Kidney epithelial cell (primary cell): ENCODE measurements at regions not wholly inside any gene's neighbourhood (a gene's known extent, or its start where the extent isn't known, plus 50 kb on each side); places are given as distances from the start of the nearest gene placed in this dataset.

Experiments
- DNase-seq: peaks from one replicate; pipeline ENCODE4 v3.0.0-alpha.2; 2010; ENCODE audit warnings: low read depth
- H3K27me3 ChIP-seq: 2 replicates; pipeline ENCODE4 v1.6.0; 2011; ENCODE audit warnings: low read length; ENCODE audit not compliant: control insufficient read depth, insufficient read depth
- H3K36me3 ChIP-seq: 2 replicates; pipeline ENCODE4 v1.5.1; 2011; ENCODE audit warnings: low read length; ENCODE audit not compliant: control insufficient read depth, insufficient read depth
- H3K4me3 ChIP-seq: 2 replicates; pipeline ENCODE4 v1.5.1; 2011; ENCODE audit warnings: low read depth, mild to moderate bottlenecking, control low read depth, low read length
- TF ChIP-seq, protein P1 (sequence below): IDR thresholded peaks from 2 replicates; pipeline ENCODE4 v1.5.1; 2011; ENCODE audit warnings: mild to moderate bottlenecking, moderate library complexity, low read length, control low read depth, inconsistent platforms; ENCODE audit not compliant: insufficient read depth, poor library complexity, severe bottlenecking

GRCh38 chr19:28504139-28504538 lies 708.8 kb downstream of the UQCRFS1 start:
- no peak for DNase-seq
- TF ChIP-seq, protein P1, sequence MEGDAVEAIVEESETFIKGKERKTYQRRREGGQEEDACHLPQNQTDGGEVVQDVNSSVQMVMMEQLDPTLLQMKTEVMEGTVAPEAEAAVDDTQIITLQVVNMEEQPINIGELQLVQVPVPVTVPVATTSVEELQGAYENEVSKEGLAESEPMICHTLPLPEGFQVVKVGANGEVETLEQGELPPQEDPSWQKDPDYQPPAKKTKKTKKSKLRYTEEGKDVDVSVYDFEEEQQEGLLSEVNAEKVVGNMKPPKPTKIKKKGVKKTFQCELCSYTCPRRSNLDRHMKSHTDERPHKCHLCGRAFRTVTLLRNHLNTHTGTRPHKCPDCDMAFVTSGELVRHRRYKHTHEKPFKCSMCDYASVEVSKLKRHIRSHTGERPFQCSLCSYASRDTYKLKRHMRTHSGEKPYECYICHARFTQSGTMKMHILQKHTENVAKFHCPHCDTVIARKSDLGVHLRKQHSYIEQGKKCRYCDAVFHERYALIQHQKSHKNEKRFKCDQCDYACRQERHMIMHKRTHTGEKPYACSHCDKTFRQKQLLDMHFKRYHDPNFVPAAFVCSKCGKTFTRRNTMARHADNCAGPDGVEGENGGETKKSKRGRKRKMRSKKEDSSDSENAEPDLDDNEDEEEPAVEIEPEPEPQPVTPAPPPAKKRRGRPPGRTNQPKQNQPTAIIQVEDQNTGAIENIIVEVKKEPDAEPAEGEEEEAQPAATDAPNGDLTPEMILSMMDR: no peak
- no peaks in the 10 kb centered on the region for H3K36me3 ChIP-seq
- H3K4me3 ChIP-seq: no peak overlapping the region
- H3K27me3 ChIP-seq: no peaks in the 10 kb centered on the region

DNA sequence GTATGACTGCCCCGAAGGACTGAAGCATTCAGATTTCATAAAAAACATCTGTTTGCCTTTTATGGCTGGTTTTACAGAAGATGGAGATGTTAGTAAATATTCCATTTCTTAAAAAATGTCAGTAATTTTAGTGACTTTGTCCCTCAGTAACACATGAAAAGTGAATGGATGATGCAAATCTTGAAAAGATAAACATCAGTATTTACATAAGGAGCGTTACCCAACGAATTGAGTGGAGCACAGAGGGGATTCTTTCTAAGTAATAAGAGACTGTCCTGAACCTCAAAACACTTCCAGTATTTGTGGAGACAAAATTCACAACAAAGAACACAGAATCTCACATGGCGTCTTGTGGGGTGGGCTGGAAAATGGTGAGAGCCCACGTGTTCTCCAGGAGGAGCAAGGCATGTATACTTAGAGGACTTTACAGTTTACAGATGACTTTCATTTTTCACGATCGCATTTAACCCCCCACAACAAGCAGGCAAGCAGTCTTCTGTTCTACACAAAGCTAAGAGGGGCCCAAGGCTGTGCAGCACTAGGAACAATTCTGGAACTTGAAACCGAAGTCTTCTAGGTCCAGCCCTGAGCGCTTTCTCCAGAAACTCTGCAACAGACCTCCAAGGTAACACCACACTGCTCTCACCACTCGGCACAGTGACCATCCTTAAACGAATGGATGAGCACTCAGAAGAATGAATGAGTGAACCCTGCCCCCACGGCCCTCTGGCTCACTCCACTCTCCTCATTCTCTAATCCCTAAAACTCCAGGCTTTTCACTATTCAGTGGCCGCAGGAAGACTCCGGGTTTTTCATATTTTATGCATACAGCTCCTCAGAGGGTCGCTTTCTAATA lies 709.8 kb downstream of the UQCRFS1 start:
- no peak overlapping the region for H3K4me3 ChIP-seq
- H3K27me3 ChIP-seq: no peaks in the 10 kb centered on the region
- TF ChIP-seq, protein P1: no peak
- H3K36me3 ChIP-seq: no peaks in the 10 kb centered on the region
- no peak for DNase-seq

- TF ChIP-seq, protein P1: no peak
- H3K4me3 ChIP-seq: no peak overlapping the region
- no peaks in the 10 kb centered on the region for H3K27me3 ChIP-seq
- H3K36me3 ChIP-seq: no peaks in the 10 kb centered on the region
- no peak for DNase-seq
Measured at GRCh38 chr19:28501976-28502375, 711.0 kb downstream of the UQCRFS1 start.

- TF ChIP-seq, protein P1: no peak
- Histone ChIP-seq H3K36me3 (no peaks in the 10 kb centered on the region), H3K4me3 (no peak overlapping the region), H3K27me3 (no peaks in the 10 kb centered on the region)
- no peak for DNase-seq
Measured at GRCh38 chr19:28500982-28501630, 711.8 kb downstream of the UQCRFS1 start.

DNA sequence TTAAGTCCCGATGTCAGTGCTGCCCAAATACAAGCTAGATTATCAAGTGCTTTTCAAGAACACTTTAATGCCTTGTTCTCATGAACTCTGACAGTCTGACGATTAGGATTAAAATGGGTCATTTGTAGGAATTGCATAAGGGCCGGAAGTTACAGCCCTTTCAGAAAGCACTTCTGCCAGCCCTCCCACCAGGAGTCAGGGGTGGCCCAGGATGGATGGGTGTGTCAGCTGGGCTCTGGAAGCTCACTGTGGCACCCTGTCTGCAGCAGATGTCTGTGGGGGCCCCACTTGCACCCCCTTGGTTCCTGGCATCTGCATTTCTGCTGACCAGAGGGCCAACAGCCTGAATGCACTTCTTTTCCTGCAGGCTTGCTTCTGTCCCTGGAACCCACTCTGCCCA lies 712.7 kb downstream of the UQCRFS1 start:
- TF ChIP-seq, protein P1: no peak
- H3K4me3 ChIP-seq: no peak overlapping the region

More for the DNA sequence above, 712.7 kb downstream of the UQCRFS1 start:
- Histone ChIP-seq H3K36me3 (no peaks in the 10 kb centered on the region), H3K27me3 (no peaks in the 10 kb centered on the region)
- no peak for DNase-seq
